Karpas-422 (cell line): ENCODE measurements at regions not wholly inside any gene's neighbourhood (a gene's known extent, or its start where the extent isn't known, plus 50 kb on each side); places are given as distances from the start of the nearest gene placed in this dataset.
"Not testable (repeated sequence)": the region's sequence is repeated elsewhere in the genome, so short reads cannot be mapped to it uniquely, and the experiment has no call there.

ENCODE experiments used
- DNase-seq: peaks from one replicate; pipeline ENCODE4 v3.0.0-alpha.2; 2015
- H2AFZ ChIP-seq: fragments of 200-600 bp; sonication (generic); 2 replicates; pipeline ENCODE4 v1.6.1; 2014; ENCODE audit warnings: antibody characterized with exemption, low read length, mixed read lengths
- H3K27ac ChIP-seq: fragments of 200-600 bp; sonication (generic); 2 replicates; pipeline ENCODE4 v1.5.1; 2014; ENCODE audit warnings: mild to moderate bottlenecking, low read length, moderate library complexity
- H3K27me3 ChIP-seq: fragments of 200-600 bp; sonication (generic); 2 replicates; pipeline ENCODE4 v1.6.1; 2014; ENCODE audit warnings: low read length, mixed read lengths
- H3K36me3 ChIP-seq: fragments of 200-600 bp; sonication (generic); 2 replicates; pipeline ENCODE4 v1.6.1; 2014; ENCODE audit warnings: low read length, mixed read lengths; ENCODE audit not compliant: insufficient read depth
- H3K4me1 ChIP-seq: fragments of 200-600 bp; sonication (generic); 2 replicates; pipeline ENCODE4 v1.6.1; 2014; ENCODE audit warnings: mild to moderate bottlenecking, low read length, mixed read lengths
- H3K4me2 ChIP-seq: fragments of 200-600 bp; sonication (generic); 2 replicates; pipeline ENCODE4 v1.6.1; 2014; ENCODE audit warnings: low read length, low read depth, mild to moderate bottlenecking; ENCODE audit not compliant: poor library complexity, severe bottlenecking
- H3K4me3 ChIP-seq: fragments of 200-600 bp; sonication (generic); 2 replicates; pipeline ENCODE4 v1.5.1; 2014; ENCODE audit warnings: mild to moderate bottlenecking, antibody characterized with exemption, low read length, mixed read lengths
- H3K79me2 ChIP-seq: fragments of 200-600 bp; sonication (generic); 2 replicates; pipeline ENCODE4 v1.6.1; 2014; ENCODE audit warnings: mild to moderate bottlenecking, low read length, mixed read lengths
- H3K9ac ChIP-seq: fragments of 200-600 bp; sonication (generic); 2 replicates; pipeline ENCODE4 v1.6.0; 2014; ENCODE audit warnings: low read length
- H3K9me2 ChIP-seq: fragments of 200-600 bp; sonication (generic), shearing (Covaris generic); replicated peaks from 2 replicates; pipeline ENCODE4 v1.6.0; 2014; ENCODE audit warnings: mild to moderate bottlenecking, low read length, moderate library complexity; ENCODE audit not compliant: insufficient read depth
- H3K9me3 ChIP-seq: fragments of 300-700, 200-600 bp; sonication (generic); 2 replicates; pipeline ENCODE4 v1.6.1; 2014; ENCODE audit warnings: low read length, mixed read lengths
- H4K20me1 ChIP-seq: fragments of 200-600 bp; sonication (generic); 2 replicates; pipeline ENCODE4 v1.6.1; 2014; ENCODE audit warnings: mild to moderate bottlenecking, antibody characterized with exemption, low read length, low read depth; ENCODE audit not compliant: insufficient read depth

DNA sequence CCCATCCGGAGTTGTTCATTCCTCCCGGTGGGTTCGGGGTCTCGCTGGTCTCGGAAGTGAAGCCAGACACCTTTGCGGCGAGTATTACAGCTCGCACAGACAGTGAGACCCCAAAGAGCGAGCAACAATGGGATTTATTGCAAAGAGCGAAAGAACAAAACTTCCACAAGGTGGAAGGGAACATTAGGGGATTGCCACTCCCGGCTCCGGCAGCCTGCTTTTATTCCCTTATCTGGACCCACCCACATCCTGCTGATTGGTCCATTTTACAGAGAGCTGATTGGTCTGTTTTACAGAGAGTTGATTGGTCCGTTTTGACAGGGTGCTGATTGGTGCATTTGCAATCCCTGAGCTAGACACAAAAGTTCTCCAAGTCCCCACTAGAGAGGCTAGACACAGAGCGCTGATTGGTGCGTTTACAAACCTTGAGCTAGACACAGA, 178.7 kb upstream of the KAZN start:
- not testable (repeated sequence) for H4K20me1 ChIP-seq, H3K4me3 ChIP-seq, H3K9me3 ChIP-seq, H3K27ac ChIP-seq, DNase-seq, H3K27me3 ChIP-seq, H2AFZ ChIP-seq, H3K4me1 ChIP-seq, H3K9ac ChIP-seq, H3K36me3 ChIP-seq, H3K79me2 ChIP-seq, H3K9me2 ChIP-seq, H3K4me2 ChIP-seq

DNA sequence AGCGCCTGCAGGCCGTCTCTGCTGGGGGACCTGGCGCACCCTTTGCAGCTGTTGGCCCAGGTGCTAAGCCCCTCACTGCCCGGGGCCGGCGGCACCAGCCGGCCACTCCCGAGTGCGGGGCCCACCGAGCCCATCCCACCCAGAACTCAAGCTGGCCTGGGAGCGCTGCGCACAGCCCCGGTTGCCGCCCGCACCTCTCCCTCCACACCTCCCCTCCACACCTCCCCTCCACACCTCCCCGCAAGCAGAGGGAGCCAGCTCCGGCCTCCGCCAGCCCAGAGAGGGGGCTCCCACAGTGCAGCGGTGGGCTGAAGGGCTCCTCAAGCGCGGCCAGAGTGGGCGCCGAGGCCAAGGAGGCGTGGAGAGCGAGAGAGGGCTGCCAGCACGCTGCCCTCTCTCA, 177.8 kb upstream of the KAZN start:
- Histone ChIP-seq H3K27ac (no peak overlapping the region), H3K36me3 (no peaks in the 10 kb centered on the region), H4K20me1 (no peaks in the 10 kb centered on the region), H3K9ac (no peak overlapping the region), H3K4me3 (no peak overlapping the region), H3K9me3 (no peaks in the 10 kb centered on the region), H3K4me2 (no peak overlapping the region), H3K4me1 (peaks cover 5% of the 10 kb centered on the region; the same call in 1 of the 2 replicates), H2AFZ (no peak overlapping the region), H3K79me2 (no peaks in the 10 kb centered on the region), H3K27me3 (no peaks in the 10 kb centered on the region), H3K9me2 (no peaks in the 10 kb centered on the region)
- DNase-seq, result no peak

DNA sequence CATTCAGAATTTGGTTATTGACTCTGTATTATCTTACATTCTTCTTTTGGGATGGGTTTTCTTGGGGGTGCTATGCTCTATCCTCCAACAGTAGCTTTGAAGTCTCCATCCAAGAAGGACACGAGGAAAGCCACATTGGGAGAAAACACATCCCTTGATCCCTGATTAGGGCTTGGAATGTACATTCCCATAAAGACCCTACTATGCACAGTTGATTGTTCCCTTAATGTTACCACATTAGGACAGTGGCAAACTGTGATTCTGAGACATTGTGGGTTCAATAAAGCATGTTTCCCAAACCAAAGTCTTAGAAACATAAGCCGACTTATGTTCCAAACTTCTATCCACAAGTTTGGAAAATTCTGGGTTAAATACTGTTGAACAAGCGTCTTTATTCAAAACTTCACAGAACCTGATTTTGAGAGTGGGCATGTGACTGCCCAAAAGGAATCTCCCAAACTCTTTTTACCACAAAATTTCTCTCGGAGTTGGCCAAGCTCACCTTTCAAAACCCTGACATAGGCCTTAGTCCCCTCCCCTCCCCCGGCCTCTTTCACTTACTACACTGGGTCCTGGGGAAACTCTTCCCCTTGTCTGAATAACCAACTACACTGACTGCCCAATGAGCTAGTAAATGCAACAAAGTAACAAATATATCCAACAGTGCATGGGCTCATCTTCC, 177.0 kb upstream of the KAZN start:
- Histone ChIP-seq H3K4me2 (no peak overlapping the region), H4K20me1 (no peaks in the 10 kb centered on the region), H3K27ac (no peak overlapping the region), H3K36me3 (no peaks in the 10 kb centered on the region), H3K4me1 (peaks cover 5% of the 10 kb centered on the region; the same call in 1 of the 2 replicates), H3K9ac (no peak overlapping the region), H3K27me3 (no peaks in the 10 kb centered on the region), H3K79me2 (no peaks in the 10 kb centered on the region), H3K9me3 (no peaks in the 10 kb centered on the region), H3K9me2 (no peaks in the 10 kb centered on the region), H2AFZ (no peak overlapping the region), H3K4me3 (no peak overlapping the region)
- no peak for DNase-seq

DNA sequence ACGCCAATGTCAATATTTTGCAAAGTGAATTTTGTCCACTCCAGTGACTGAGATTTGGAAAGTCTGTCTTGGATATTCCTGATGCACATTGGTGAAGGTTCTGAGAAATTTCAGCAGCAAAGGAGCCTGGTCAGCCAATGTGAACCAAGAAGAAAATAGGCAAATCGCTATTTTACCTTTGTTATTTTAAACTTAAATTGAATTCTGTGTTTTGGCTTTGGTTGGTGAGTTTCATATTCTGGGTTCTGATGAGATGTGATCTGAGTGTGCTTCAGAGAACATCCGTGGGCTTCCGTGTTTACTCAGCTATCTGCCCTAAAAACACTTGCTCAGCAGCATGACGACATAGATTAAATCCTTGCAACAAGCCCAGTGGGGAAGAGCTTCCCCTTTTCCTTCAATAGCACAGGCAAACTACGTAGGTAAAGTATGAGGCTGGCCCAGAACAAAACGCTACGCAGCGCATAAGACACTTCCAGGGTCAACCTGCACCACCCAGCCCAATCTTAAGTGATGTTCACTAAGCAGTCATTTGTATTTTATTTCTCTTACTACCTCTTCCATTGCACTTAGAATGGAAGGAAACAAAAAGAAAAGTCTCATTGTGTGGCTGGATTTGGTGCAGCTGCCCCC, 176.4 kb upstream of the KAZN start:
- Histone ChIP-seq H3K27ac (no peak overlapping the region), H3K4me3 (no peak overlapping the region), H3K4me2 (no peak overlapping the region), H3K9me3 (no peaks in the 10 kb centered on the region), H3K79me2 (no peaks in the 10 kb centered on the region), H3K4me1 (peaks cover 5% of the 10 kb centered on the region; the same call in 1 of the 2 replicates), H2AFZ (no peak overlapping the region), H4K20me1 (no peaks in the 10 kb centered on the region), H3K9ac (no peak overlapping the region), H3K27me3 (no peaks in the 10 kb centered on the region), H3K9me2 (no peaks in the 10 kb centered on the region), H3K36me3 (no peaks in the 10 kb centered on the region)
- DNase-seq, result no peak

DNA sequence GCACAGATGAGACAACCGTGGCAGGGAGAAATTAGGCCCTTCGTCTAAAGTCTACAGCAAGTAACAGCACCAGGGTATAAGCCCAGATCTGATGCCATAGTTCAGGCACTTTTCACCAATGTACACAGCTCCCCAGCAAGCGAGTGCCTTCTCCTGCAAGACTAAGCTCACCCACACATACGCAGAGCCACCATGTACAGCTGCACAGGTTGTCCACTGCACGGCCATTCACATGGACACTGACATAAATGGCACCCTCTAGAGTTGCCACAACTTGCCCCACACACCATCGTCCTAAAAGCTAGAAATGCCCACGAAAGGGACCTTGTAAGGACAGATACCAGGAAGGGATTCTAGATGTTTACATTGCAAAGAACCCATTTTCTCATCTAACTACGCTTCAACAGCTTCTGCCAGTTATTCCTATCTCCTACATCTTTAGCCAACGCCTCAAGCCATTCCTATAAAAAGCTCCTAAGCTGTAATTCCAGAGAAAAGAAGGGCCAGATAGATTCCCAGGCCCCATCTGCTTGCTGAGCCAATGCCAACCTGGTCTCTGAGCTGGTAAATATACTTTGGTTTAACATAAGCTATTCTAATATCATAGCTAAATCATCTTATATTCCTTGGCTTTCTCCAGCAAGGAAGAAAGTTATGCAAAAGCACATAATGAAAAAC, 174.0 kb upstream of the KAZN start:
- H3K4me1 ChIP-seq, result peaks cover 5% of the 10 kb centered on the region; the same call in 1 of the 2 replicates
- no peak overlapping the region for H3K4me2 ChIP-seq
- H3K36me3 ChIP-seq, result no peaks in the 10 kb centered on the region
- no peaks in the 10 kb centered on the region for H3K27me3 ChIP-seq
- H3K9ac ChIP-seq, result no peak overlapping the region
- H4K20me1 ChIP-seq, result no peaks in the 10 kb centered on the region
- H3K4me3 ChIP-seq, result no peak overlapping the region
- H2AFZ ChIP-seq, result no peak overlapping the region
- H3K9me3 ChIP-seq, result no peaks in the 10 kb centered on the region
- DNase-seq, result no peak
- H3K79me2 ChIP-seq, result no peaks in the 10 kb centered on the region
- no peaks in the 10 kb centered on the region for H3K9me2 ChIP-seq
- no peak overlapping the region for H3K27ac ChIP-seq

DNA sequence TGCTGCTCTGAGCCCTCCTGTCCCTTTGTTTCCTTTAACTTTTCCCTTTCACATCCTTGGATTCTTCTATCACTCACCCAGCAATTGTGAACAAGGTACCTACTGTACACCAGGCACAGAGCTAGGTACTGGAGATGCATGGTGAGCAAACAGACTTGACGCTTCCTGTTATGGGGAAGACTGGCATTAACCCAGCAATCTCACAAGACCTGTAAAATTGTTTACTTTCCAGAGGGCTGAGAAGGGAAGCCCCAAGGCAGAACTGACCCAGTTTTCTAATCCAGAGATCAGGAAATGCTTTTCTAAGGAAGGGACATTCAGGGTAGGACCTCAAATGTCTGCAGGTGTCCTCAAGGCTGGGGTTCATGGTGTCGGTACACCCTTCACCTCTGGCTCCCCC, 171.6 kb upstream of the KAZN start:
- Histone ChIP-seq H2AFZ (no peak overlapping the region), H3K4me2 (no peak overlapping the region), H3K9me3 (no peaks in the 10 kb centered on the region), H3K27ac (no peak overlapping the region), H3K79me2 (no peaks in the 10 kb centered on the region), H3K9me2 (no peaks in the 10 kb centered on the region), H3K4me3 (no peak overlapping the region), H3K36me3 (no peaks in the 10 kb centered on the region), H4K20me1 (no peaks in the 10 kb centered on the region), H3K4me1 (peaks cover 5% of the 10 kb centered on the region; the same call in 1 of the 2 replicates), H3K27me3 (no peaks in the 10 kb centered on the region), H3K9ac (no peak overlapping the region)
- no peak for DNase-seq

DNA sequence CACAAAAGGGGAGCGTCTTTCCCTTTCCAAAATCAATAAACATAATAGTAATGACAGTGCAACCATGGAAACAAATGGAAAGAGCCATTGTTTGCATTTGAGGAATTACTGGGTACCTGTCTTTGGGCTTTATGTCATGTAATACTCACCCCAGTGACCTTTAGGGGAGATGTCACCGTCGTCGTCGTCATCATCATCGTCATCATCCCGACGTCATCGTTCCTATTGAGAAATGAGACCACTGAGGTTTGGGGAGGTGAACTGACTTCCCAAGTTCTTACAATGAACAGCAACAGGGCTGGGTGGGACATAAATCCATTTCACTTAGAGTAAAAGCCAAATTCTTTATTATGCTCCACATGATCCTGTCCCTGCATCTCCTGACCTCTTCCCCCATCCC, 168.9 kb upstream of the KAZN start:
- Histone ChIP-seq H3K27me3 (no peaks in the 10 kb centered on the region), H3K4me1 (no peaks in the 10 kb centered on the region), H3K36me3 (no peaks in the 10 kb centered on the region), H3K4me3 (no peak overlapping the region), H4K20me1 (no peaks in the 10 kb centered on the region), H2AFZ (no peak overlapping the region), H3K9me2 (no peaks in the 10 kb centered on the region), H3K79me2 (no peaks in the 10 kb centered on the region), H3K4me2 (no peak overlapping the region), H3K27ac (no peak overlapping the region), H3K9ac (no peak overlapping the region), H3K9me3 (no peaks in the 10 kb centered on the region)
- no peak for DNase-seq

DNA sequence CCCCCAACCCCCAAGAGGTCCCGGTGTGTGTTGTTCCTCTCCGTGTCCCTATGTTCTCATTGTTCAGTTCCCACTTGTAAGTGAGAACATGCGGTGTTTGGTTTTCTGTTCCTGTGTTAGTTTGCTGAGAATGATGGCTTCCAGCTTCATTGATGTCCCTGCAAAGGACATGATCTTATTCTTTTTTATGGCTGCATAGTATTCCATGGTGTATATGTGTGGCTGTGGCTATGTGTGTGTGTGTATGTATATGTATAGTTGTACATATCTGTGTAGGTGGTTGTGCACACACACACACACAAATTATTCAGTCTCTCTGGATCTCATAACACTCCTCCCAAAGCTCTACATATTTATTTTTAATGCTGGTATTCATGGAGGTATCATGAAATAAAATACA, 165.8 kb upstream of the KAZN start:
- H3K4me3 ChIP-seq, H3K9ac ChIP-seq, H2AFZ ChIP-seq, DNase-seq, H3K27me3 ChIP-seq, H3K27ac ChIP-seq, H3K9me3 ChIP-seq, H3K79me2 ChIP-seq, H3K4me2 ChIP-seq, H3K4me1 ChIP-seq, H3K36me3 ChIP-seq, H3K9me2 ChIP-seq, H4K20me1 ChIP-seq: not testable (repeated sequence)
